ENCODE measurements at regions not wholly inside any gene's neighbourhood (a gene's known extent, or its start where the extent isn't known, plus 50 kb on each side); places are given as distances from the start of the nearest gene placed in this dataset.
"Not testable (repeated sequence)": the region's sequence is repeated elsewhere in the genome, so short reads cannot be mapped to it uniquely, and the experiment has no call there.

GRCh38 chr12:85461127-85461526 is 181.1 kb downstream of the ALX1 start:
- no peak for DNase-seq (ENCODE audit: low spot score)
- in situ Hi-C loops (cut with MboI; ENCODE audit: low pct_unique_long_range_greater_than_20kb, low sequenced_read_pairs, unreplicated experiment): no loop called here
- TF ChIP-seq CTCF (IDR thresholded peaks at IDR 0.05; ENCODE audit: extremely low read depth, insufficient read depth, missing control alignments): no peak

- no peak for TF ChIP-seq CTCF (IDR thresholded peaks at IDR 0.05; ENCODE audit: extremely low read depth, insufficient read depth, missing control alignments)
- no peak for DNase-seq (ENCODE audit: low spot score)
- in situ Hi-C loops (cut with MboI; ENCODE audit: low pct_unique_long_range_greater_than_20kb, low sequenced_read_pairs, unreplicated experiment): no loop called here
Observed at GRCh38 chr12:85462888-85463287, 182.9 kb downstream of the ALX1 start.

GRCh38 chr12:85466890-85467289 is 186.9 kb downstream of the ALX1 start:
- DNase-seq (ENCODE audit: low spot score): no peak
- TF ChIP-seq CTCF (IDR thresholded peaks at IDR 0.05; ENCODE audit: extremely low read depth, insufficient read depth, missing control alignments): no peak
- in situ Hi-C loops (cut with MboI; ENCODE audit: low pct_unique_long_range_greater_than_20kb, low sequenced_read_pairs, unreplicated experiment): no loop called here

GRCh38 chr12:85468356-85469157 is 188.5 kb downstream of the ALX1 start:
- peak; percentile 78 for TF ChIP-seq CTCF (IDR thresholded peaks at IDR 0.05; ENCODE audit: extremely low read depth, insufficient read depth, missing control alignments)
- in situ Hi-C loops (cut with MboI; ENCODE audit: low pct_unique_long_range_greater_than_20kb, low sequenced_read_pairs, unreplicated experiment): no loop called here
- peak; percentile 28 for DNase-seq (ENCODE audit: low spot score)

GRCh38 chr12:85469158-85470086 is 189.4 kb downstream of the ALX1 start:
- DNase-seq (ENCODE audit: low spot score): not testable (repeated sequence)
- in situ Hi-C loops (cut with MboI; ENCODE audit: low pct_unique_long_range_greater_than_20kb, low sequenced_read_pairs, unreplicated experiment): loop anchor here (10.0 kb wide), 1 partner anchor 395 kb away; no protein-coding TSS in a partner anchor

- in situ Hi-C loops (cut with MboI; ENCODE audit: low pct_unique_long_range_greater_than_20kb, low sequenced_read_pairs, unreplicated experiment): loop anchor here (10.0 kb wide), 1 partner anchor 390 kb away; no protein-coding TSS in a partner anchor
- not testable (repeated sequence) for DNase-seq (ENCODE audit: low spot score)
Observed at GRCh38 chr12:85475277-85475676, 195.3 kb downstream of the ALX1 start.

GRCh38 chr12:85476756-85477155 is 196.7 kb downstream of the ALX1 start:
- TF ChIP-seq CTCF (IDR thresholded peaks at IDR 0.05; ENCODE audit: extremely low read depth, insufficient read depth, missing control alignments): no peak
- DNase-seq (ENCODE audit: low spot score): no peak
- in situ Hi-C loops (cut with MboI; ENCODE audit: low pct_unique_long_range_greater_than_20kb, low sequenced_read_pairs, unreplicated experiment): loop anchor here (10.0 kb wide), 1 partner anchor 388 kb away; no protein-coding TSS in a partner anchor
